ENCODE measurements at regions not wholly inside any gene's neighbourhood (a gene's known extent, or its start where the extent isn't known, plus 50 kb on each side); places are given as distances from the start of the nearest gene placed in this dataset.

DNA sequence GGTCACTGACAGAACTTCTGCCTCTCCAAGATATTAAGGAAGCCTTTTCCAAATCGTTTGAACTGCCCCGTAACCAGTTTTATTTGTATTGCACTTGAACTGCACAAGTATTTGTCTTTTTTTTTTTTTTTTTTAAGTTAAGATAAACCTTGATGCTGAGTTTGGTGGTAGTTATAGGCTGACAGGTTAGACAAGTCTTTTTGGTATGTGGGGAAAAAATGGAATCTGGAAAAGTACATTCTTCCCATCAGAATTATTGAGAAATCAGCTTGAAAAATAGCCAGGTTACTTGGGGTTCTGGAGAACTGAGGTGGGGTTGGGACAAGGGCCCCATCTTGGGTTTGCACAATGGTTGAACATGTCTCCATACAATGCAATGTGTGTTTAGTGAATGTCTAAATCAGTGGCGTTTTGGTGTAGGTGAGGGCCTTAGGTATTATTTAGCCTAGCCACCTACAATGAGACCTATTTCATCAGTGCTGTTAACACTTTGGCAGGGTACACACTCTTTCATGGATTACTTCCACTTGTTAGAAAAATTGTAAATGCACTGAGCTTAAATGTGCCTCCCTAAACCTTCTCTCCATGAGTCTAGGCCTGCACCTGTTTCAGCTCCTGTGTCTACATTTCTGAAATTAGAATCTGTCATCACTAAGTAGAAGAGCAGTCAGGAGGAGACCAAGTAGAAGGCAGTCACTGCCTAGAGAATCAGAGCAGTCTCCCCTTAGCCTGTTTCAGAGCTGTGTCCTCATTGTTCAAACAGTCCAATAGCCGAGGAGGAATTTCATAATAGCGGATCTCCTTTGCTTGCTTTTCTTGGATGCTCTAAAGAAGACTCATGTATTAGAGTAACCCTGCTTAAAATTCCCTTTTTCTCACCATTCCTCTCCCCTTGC, 140.0 kb upstream of the HMHB1 start:
- no peak overlapping the region for H3K27ac Mint-ChIP-seq (ENCODE audit: unreplicated experiment)
- DNase-seq (ENCODE audit: low spot score): no peak
- H3K4me3 Mint-ChIP-seq (ENCODE audit: unreplicated experiment): no peak overlapping the region
- H3K27me3 Mint-ChIP-seq (ENCODE audit: low read depth): no peaks in the 10 kb centered on the region
- peaks cover 8% of the 10 kb centered on the region for H3K9me3 Mint-ChIP-seq (ENCODE audit: low read depth)
- H3K36me3 Mint-ChIP-seq (ENCODE audit: low read depth): no peaks in the 10 kb centered on the region
- peaks cover 14% of the 10 kb centered on the region for H3K4me1 Mint-ChIP-seq (ENCODE audit: low read depth)
- TF ChIP-seq, protein P1, sequence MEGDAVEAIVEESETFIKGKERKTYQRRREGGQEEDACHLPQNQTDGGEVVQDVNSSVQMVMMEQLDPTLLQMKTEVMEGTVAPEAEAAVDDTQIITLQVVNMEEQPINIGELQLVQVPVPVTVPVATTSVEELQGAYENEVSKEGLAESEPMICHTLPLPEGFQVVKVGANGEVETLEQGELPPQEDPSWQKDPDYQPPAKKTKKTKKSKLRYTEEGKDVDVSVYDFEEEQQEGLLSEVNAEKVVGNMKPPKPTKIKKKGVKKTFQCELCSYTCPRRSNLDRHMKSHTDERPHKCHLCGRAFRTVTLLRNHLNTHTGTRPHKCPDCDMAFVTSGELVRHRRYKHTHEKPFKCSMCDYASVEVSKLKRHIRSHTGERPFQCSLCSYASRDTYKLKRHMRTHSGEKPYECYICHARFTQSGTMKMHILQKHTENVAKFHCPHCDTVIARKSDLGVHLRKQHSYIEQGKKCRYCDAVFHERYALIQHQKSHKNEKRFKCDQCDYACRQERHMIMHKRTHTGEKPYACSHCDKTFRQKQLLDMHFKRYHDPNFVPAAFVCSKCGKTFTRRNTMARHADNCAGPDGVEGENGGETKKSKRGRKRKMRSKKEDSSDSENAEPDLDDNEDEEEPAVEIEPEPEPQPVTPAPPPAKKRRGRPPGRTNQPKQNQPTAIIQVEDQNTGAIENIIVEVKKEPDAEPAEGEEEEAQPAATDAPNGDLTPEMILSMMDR (IDR thresholded peaks at IDR 0.05): no peak

DNA sequence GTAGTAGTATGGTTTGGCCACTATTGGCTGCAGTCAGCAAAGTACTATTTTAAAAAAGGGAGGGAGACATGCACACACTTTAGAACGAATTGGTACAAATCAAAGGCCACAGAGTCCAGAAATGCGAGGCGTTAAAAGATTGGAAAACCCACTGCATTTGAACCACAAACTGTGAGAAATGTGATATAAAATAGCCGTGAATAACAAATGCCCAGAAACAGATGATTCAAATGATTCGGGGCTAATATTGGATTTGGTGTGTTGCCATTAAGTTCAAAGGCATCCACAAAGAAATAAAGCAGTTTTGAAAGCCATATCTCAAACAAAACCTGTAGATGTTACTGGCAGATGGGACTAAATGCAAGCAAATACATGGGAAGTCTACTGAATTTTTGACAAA, 140.9 kb upstream of the HMHB1 start:
- no peak for DNase-seq (ENCODE audit: low spot score)
- peaks cover 14% of the 10 kb centered on the region for H3K4me1 Mint-ChIP-seq (ENCODE audit: low read depth)
- TF ChIP-seq, protein P1 (IDR thresholded peaks at IDR 0.05): no peak

DNA sequence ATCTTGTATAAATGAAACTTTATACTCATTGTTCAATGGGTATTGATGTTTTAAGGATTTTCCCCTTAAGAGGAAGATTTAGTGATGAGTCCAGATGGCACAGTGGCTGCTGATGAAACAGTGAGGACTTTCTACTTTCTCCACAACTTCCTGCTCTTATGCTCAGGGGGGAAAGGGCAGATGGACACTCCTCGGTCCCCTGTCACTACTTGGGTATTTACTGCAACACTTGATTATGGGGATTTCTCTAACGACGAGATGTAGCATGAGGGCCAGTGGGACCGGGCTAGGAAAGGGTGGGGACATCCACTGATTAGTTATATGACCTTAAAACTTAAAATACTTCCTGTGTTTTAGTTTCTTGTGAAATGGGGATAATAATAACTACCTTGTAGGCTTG, 146.1 kb upstream of the HMHB1 start:
- Mint-ChIP-seq H3K4me3 (ENCODE audit: unreplicated experiment) (no peak overlapping the region), H3K27me3 (ENCODE audit: low read depth) (no peaks in the 10 kb centered on the region), H3K27ac (ENCODE audit: unreplicated experiment) (no peak overlapping the region), H3K4me1 (ENCODE audit: low read depth) (no peaks in the 10 kb centered on the region), H3K36me3 (ENCODE audit: low read depth) (no peaks in the 10 kb centered on the region), H3K9me3 (ENCODE audit: low read depth) (peaks cover 8% of the 10 kb centered on the region)
- TF ChIP-seq, protein P1 (IDR thresholded peaks at IDR 0.05): no peak
- no peak for DNase-seq (ENCODE audit: low spot score)

More for the DNA sequence above, 140.9 kb upstream of the HMHB1 start:
- Mint-ChIP-seq H3K36me3 (ENCODE audit: low read depth) (no peaks in the 10 kb centered on the region), H3K27me3 (ENCODE audit: low read depth) (no peaks in the 10 kb centered on the region), H3K27ac (ENCODE audit: unreplicated experiment) (no peak overlapping the region), H3K9me3 (ENCODE audit: low read depth) (peaks cover 8% of the 10 kb centered on the region), H3K4me3 (ENCODE audit: unreplicated experiment) (no peak overlapping the region)

DNA sequence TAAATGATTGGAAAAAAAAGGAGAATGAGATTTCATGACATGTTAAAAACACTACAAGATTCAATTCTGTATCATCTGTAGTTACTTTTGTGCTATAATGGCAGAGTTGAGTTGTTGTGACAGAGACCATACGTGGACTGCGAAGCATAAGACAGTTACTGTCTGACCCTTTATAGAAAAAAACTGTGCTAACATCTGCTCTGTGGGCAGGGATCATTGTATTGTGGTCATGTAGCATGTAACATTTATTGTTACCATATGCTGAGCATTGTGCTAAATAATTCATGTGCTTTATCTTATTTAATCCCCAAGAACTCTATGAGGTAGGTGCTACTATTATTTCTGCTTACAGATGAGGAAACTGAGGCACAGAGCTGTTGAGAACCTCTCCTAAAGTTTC, 147.3 kb upstream of the HMHB1 start:
- H3K27me3 Mint-ChIP-seq (ENCODE audit: low read depth): no peaks in the 10 kb centered on the region
- no peak overlapping the region for H3K27ac Mint-ChIP-seq (ENCODE audit: unreplicated experiment)
- no peak for DNase-seq (ENCODE audit: low spot score)
- no peaks in the 10 kb centered on the region for H3K9me3 Mint-ChIP-seq (ENCODE audit: low read depth)
- TF ChIP-seq, protein P1 (IDR thresholded peaks at IDR 0.05): no peak
- peaks cover 3% of the 10 kb centered on the region for H3K4me1 Mint-ChIP-seq (ENCODE audit: low read depth)
- H3K4me3 Mint-ChIP-seq (ENCODE audit: unreplicated experiment): no peak overlapping the region
- H3K36me3 Mint-ChIP-seq (ENCODE audit: low read depth): no peaks in the 10 kb centered on the region

DNA sequence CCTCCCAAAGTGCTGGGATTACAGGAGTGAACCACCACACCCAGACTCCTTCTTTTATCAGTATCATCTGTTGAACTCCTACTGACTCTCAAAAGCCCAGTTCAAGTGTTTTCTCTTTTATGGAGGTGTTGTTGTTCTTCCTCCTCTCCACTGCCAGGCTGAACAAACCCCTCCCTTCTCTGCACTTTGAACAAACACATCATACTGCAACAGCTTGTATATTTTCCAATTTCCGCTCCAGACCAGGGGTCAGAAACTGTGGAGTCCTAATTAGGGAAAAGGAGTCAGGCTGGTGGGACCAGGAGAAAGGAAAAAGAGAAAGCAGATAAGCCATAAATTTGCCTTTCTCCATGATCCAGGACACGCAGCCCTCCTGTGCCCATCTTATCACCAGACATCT, 148.1 kb upstream of the HMHB1 start:
- Mint-ChIP-seq H3K27me3 (ENCODE audit: low read depth) (no peaks in the 10 kb centered on the region), H3K27ac (ENCODE audit: unreplicated experiment) (no peak overlapping the region), H3K36me3 (ENCODE audit: low read depth) (no peaks in the 10 kb centered on the region), H3K9me3 (ENCODE audit: low read depth) (no peaks in the 10 kb centered on the region), H3K4me3 (ENCODE audit: unreplicated experiment) (no peak overlapping the region), H3K4me1 (ENCODE audit: low read depth) (peaks cover 11% of the 10 kb centered on the region)
- TF ChIP-seq, protein P1 (IDR thresholded peaks at IDR 0.05): no peak
- no peak for DNase-seq (ENCODE audit: low spot score)

All from chondrocyte (in vitro differentiated cells).